Bronchial epithelial cell (primary cell): ENCODE measurements at regions not wholly inside any gene's neighbourhood (a gene's known extent, or its start where the extent isn't known, plus 50 kb on each side); places are given as distances from the start of the nearest gene placed in this dataset.

Experiments used
- DNase-seq: peaks from one replicate; pipeline ENCODE4 v3.0.0-alpha.2; 2010; ENCODE audit warnings: low read depth
- FAIRE-seq: peaks from 2 replicates; lab custom pipeline; 2011; peaks lifted over from hg19 to GRCh38; lab: Jason Lieb, UNC
- H3K27me3 ChIP-seq: 2 replicates; pipeline ENCODE4 v1.5.1; 2011; ENCODE audit warnings: low read length; ENCODE audit not compliant: control insufficient read depth, insufficient read depth
- H3K36me3 ChIP-seq: 2 replicates; pipeline ENCODE4 v1.5.1; 2011; ENCODE audit warnings: low read length; ENCODE audit not compliant: control insufficient read depth, insufficient read depth
- H3K4me3 ChIP-seq: 2 replicates; pipeline ENCODE4 v1.5.1; 2011; ENCODE audit warnings: mild to moderate bottlenecking, low read depth, low read length, control low read depth
- TF ChIP-seq, protein P1 (sequence below): IDR thresholded peaks from 2 replicates; pipeline ENCODE4 v1.5.1; 2011; ENCODE audit warnings: mild to moderate bottlenecking, moderate library complexity, low read length, control low read depth, inconsistent platforms; ENCODE audit not compliant: insufficient read depth, severe bottlenecking

DNA sequence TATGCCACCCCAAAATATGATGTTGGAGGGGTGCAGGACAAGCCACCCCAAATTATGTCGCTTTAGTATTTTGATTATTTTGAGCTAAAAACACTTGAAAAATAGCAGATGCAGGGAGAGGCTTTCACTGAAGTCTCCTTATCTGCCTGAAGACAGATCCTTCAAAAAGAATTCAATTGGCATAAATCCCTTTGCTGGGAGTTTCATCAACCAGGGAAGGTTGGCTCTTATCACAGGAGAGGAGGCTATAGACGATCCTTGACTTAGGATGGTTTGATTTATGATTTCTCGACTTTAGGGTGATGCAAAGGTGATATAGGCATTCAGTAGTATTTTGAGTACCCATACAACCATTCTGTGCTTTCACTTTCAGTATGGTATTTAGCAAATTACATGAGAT lies 97.8 kb upstream of the CAMK1G start:
- Histone ChIP-seq H3K36me3 (no peaks in the 10 kb centered on the region), H3K4me3 (no peak overlapping the region), H3K27me3 (no peaks in the 10 kb centered on the region)
- DNase-seq (no peak), FAIRE-seq (no peak)
- TF ChIP-seq, protein P1, sequence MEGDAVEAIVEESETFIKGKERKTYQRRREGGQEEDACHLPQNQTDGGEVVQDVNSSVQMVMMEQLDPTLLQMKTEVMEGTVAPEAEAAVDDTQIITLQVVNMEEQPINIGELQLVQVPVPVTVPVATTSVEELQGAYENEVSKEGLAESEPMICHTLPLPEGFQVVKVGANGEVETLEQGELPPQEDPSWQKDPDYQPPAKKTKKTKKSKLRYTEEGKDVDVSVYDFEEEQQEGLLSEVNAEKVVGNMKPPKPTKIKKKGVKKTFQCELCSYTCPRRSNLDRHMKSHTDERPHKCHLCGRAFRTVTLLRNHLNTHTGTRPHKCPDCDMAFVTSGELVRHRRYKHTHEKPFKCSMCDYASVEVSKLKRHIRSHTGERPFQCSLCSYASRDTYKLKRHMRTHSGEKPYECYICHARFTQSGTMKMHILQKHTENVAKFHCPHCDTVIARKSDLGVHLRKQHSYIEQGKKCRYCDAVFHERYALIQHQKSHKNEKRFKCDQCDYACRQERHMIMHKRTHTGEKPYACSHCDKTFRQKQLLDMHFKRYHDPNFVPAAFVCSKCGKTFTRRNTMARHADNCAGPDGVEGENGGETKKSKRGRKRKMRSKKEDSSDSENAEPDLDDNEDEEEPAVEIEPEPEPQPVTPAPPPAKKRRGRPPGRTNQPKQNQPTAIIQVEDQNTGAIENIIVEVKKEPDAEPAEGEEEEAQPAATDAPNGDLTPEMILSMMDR: no peak

DNA sequence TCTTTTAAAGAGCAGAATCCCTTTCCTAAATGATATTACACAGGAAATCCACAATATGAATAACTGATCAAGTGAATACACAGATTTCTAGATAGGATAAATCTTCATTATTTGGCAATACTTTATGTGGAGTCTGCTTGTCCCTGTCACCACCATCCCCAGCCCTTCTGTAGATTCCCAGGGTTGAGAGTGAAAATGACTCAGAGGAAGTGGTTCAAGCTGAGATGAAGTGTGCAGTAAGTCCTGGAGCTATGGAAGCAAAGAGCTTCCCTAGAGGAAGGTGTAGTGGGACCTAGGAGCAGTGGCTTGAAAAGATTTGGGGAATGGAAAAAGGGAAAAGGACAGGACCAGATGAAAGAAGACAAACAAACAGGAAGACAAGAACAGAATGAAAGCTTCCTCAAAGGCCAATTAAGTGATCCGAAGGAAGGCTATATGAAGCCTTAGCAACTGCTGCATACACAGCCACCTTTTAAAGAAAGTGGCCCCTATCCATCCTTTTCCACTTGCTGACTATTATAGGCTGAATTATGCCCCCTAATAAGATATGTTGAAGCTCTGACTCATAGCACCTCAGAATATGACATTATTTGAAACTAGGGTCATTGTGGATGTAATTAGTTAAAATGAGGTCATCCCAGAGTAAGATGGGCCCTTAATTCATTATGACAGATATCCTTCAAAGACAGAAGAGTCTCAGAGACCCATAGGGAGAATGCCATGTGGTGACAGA lies 96.5 kb upstream of the CAMK1G start:
- DNase-seq (peak; percentile 86), FAIRE-seq (no peak)
- no peaks in the 10 kb centered on the region for H3K27me3 ChIP-seq
- no peak overlapping the region for H3K4me3 ChIP-seq
- TF ChIP-seq, protein P1: no peak
- no peaks in the 10 kb centered on the region for H3K36me3 ChIP-seq

DNA sequence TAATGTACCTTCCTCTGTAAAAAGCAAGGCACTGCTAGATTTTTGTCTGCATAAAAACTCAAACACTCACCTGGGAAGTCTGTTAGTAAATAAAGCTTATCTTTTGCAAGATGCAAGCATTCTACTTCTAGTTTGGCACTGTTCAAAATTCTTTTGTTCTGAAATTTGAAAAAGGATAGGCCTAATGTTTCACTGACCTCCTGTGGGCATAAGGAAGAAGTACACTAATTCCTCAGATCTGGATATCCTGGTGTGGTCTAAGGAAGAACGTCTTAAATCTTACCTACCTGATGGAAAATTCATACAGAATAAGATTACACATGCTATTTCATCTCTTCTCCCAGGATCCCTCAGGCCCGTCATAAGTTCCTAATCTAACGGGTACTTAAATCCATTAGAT lies 93.5 kb upstream of the CAMK1G start:
- H3K27me3 ChIP-seq: no peaks in the 10 kb centered on the region
- TF ChIP-seq, protein P1: peak; percentile 55

DNA sequence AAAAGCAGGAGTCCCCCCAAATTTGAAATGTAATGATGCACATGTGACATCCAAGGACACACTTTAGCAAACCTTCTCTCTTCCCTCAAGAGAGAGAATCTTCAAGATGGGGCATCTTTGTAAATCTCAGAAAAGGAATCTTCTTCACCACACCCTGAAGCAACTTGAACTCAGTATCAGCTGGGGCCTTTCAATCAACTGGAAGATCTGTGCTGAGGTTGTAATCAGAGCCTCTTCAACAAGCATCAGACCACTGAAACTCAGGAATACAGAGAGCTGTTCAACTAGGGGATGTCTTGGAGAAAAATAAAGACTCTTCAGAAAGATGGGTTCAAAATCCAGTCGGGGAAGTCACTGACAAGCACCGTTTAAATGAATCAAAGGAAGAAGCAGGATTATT lies 92.5 kb upstream of the CAMK1G start:
- TF ChIP-seq, protein P1: no peak
- Histone ChIP-seq H3K36me3 (no peaks in the 10 kb centered on the region), H3K4me3 (no peak overlapping the region), H3K27me3 (no peaks in the 10 kb centered on the region)
- FAIRE-seq: no peak
- no peak for DNase-seq

More for the DNA sequence above, 93.5 kb upstream of the CAMK1G start:
- Histone ChIP-seq H3K36me3 (no peaks in the 10 kb centered on the region), H3K4me3 (no peak overlapping the region)
- FAIRE-seq (no peak), DNase-seq (peak; percentile 58)

DNA sequence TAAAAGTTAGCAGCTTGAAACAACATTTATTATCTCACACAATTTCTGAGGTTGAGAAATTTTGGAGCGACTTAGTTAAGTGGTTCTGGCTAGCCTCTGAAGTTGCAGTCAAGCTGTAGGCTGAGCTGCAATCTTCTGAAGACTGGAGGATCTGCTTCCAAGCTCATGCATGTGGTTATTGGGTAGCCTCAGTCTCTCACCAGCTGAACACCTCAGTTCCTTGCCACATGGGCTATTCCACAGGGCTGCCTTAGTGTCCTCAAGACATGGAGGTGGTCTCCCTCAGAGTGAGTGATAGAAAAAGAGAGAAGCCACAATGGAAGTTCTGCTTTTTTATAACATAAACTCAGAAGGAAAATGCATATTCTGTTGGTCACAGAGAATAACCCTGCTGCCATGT lies 92.0 kb upstream of the CAMK1G start:
- H3K4me3 ChIP-seq: no peak overlapping the region
- DNase-seq (no peak), FAIRE-seq (no peak)
- H3K36me3 ChIP-seq: no peaks in the 10 kb centered on the region
- no peaks in the 10 kb centered on the region for H3K27me3 ChIP-seq
- TF ChIP-seq, protein P1: no peak

DNA sequence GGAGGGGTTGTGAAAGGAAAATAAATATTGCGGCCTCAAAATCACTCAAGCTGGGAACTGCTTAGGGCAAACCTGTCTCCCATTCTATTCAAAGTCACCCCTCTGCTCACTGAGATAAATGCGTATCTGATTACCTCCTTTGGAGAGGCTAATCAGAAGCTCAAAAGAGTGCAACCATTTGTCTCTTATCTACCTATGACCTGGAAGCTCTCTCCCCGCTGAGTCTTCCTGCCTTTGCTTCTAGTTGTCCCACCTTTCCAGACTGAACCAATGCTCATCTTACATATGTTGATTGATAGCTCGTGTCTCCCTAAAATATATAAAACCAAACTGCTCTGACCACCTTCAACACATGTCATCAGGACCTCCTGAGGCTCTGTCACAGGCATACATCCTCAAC lies 91.6 kb upstream of the CAMK1G start:
- no peaks in the 10 kb centered on the region for H3K36me3 ChIP-seq
- no peak for FAIRE-seq

More for the DNA sequence above, 91.6 kb upstream of the CAMK1G start:
- TF ChIP-seq, protein P1: no peak
- H3K27me3 ChIP-seq: no peaks in the 10 kb centered on the region
- no peak for DNase-seq
- no peak overlapping the region for H3K4me3 ChIP-seq
